Stimulated activated CD4-positive, alpha-beta T cell treated with anti-CD3 and anti-CD28 coated beads, Interleukin-15, amount 100 ng/mL, for 1 hour (primary cell): ENCODE measurements at regions not wholly inside any gene's neighbourhood (a gene's known extent, or its start where the extent isn't known, plus 50 kb on each side); places are given as distances from the start of the nearest gene placed in this dataset.
"Not testable (repeated sequence)": the region's sequence is repeated elsewhere in the genome, so short reads cannot be mapped to it uniquely, and the experiment has no call there.

ENCODE experiments used
- DNase-seq, 2 donors: peaks; one replicate each; pipeline ENCODE4 v3.0.0-alpha.2; 2020; ENCODE audit warnings: low read depth in 1 of 2, low spot score in 1 of 2

DNA sequence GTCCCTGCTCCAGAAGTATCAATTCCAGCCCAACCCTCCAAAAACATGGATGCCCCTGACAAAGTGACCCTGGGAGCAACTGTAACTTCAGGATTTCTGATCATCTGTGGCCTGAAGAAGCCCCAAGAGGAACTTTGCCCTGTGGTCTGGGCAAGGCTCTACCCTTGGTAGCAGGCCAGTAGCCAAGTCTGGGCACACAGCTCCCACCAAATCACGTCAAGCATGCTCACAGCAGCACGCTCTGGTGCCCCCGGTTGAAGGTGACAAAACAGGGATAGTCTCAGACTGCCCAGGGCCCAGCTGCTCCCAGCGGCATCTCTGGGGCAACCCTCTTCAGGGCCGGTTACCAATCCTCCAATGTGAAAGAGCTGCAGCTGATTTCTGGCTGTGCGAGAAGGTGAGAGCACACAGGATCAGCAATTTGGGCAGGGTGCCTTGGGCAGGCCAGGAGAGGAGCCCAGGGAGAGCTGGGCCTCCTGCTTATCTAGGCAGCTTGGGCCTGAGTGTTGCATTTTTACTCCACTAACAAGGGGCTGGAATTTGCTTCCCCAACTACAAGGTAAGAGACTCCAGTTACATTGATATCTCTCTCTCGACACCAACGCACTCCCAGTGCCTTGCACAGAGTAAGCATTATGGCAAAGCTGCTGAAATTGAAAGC, 418.1 kb downstream of the BCOR start:
- no peak for DNase-seq

DNA sequence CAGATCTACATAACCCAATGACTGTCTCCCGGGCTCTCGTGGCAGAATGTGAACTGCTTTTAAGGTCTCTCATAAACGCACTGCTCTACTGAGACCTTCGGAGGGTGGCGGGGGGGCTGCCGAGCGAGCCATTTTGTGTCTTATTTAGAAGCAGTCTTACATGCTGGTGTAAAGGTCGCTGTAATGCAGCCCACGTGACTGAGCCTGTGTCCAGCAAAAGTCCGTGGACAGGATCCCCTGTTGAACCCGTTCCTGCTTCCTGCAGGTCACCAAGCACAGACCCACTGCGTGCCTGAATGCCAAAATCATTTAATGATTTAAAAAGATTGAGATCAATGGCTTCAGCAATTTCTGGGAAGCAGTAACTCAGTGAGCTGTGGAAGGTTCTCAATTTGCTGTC, 415.9 kb downstream of the BCOR start:
- no peak for DNase-seq

DNA sequence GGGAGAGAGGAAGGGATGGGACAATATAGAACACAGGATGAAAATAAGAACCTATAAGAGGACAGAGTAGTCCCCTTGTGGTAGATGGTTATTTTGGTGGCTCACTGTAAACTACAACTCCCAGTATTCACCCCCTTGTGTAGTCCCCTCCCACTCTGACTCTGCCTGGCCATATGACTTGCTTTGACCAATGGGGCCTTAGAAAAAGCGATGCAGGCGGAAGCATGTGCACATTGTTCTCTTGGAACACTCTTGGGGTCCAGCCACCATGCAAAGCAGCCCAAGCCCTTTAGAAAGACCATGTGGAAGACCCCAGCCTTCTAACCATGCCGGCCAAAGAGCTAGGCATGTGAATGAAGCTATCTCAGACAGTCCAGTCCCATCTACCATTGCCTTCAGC, 415.0 kb downstream of the BCOR start:
- no peak for DNase-seq

DNA sequence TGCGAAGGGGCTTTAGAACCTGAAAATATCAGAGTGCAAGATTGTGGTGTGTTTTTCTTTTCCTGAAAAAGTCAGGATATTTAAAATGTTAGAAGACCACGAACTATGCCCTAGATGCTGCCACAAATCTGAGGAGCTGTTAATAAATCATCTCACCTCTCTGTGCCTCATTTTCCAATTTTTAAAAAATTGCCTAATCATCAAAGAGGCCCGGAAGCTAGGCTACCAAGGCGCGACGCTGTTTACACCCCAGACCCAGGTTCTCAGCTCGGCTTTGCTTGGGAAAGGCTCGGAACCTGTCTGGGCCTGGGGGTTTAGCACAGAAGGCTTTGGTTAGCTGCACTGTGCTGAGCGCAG, 409.6 kb downstream of the BCOR start:
- no peak for DNase-seq

DNA sequence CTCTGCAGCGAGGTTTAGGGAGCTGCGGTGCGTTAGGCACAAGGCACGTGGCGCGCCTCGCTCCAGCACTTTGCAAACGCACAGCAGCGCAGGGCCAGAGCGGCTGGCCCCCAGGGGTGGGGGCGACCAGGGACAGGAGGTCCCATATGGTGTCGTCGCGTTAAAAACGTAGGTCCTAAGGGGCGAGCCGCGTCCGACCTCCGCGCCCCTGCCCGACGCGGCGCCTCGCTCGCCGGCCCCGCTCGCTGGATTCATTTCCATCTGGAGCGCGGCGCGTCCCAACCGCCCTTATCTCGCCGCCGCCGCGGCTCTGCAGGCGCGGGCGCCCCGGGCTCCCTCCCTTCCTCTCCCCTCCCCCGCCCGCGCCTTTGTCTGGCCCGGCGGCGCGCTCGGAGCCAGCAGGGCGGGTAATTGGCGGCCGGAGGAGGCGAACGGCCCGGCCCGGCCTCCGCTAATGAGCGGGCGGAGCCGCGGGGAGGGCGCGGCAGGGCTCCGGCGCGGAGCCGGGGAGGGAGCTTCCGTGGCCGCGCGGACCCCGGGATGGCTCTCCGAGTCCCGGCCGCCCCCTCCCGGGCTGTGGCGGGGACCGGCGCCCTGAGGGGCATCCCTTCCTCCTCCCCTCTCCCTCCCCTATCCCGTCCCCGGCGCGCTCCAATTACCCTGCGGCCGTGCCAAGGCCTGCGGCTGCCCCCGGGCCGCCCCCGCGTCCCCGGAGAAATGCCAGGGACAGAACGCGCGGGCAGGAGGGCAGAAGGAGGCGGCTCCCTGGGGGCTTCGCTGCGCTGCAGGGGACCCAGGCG, 409.0 kb downstream of the BCOR start:
- peak in 1 of 2 donors; percentile 20 for DNase-seq

DNA sequence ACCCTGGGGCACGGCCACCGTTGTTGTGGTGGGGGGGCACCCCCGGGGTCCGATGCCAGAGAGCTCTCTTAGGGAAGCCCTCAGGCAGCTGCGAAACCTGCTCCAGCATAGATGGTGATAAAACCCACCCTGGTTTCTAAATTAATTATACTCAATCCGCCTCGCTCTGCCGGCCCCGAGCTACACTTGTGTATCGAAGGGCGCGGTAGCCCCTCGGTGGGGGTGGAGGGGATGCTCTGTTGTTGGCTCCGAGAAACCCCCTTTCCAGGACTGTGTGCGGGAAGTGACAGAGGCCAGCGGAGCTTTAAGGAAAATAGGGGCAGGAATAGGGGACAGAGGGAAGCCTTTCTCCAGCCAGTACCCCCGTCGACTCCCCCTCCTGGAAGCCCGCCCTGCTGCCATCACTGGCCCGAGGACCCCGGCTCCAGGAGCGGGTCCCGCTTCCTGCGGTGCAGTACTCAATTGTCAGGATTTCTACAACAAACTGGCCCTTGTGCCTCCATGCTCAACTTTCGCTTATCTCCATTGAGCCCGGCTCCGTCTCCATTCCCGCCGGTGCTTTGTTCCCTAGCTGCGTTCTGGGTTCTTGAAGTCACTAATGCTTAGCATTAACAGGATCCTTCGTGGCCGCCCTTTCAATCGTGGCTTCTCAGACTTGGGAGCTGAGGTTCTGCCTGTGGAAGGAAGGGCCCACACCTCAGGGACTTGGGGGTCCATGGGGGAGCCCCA, 408.2 kb downstream of the BCOR start:
- no peak for DNase-seq

DNA sequence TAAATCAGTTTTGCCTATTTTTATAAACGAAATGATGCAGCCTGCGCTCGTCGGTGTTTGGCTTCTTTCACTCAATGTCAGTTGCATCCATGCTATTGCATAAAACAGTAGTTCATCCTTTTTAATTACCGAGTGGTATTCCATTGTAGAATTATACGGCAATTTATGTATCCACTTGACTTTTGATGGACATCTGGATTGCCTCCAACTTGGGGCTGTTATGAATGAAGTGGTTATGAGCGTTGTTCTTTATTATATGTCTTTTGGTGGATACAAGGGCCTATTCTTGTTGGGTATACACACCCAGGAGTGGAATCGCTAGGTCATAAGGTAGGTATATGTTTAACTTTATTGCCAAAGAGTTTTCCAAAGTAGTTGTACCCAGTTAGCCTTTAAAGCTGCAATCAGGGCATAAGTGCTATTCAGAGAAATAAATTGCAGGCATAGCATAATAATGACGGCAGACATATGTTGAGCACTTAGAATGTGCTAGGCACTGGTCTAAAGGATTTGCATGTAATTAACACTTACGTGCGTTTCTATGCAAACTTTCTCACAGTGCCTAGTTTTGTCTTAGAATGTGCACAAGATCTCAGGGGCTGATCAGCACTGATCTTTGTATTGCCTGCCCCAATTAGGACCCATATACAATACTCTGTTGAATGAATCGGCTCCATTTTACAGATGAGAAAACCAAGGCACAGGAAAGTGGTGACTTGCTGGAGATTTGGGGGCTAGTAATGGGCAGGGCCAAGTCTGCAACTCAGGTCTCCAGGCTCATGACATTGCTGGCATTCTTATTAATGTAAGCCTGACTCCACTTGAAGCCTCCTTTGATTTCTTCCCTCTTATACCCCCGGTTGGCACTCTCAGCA, 407.0 kb downstream of the BCOR start:
- no peak for DNase-seq

DNA sequence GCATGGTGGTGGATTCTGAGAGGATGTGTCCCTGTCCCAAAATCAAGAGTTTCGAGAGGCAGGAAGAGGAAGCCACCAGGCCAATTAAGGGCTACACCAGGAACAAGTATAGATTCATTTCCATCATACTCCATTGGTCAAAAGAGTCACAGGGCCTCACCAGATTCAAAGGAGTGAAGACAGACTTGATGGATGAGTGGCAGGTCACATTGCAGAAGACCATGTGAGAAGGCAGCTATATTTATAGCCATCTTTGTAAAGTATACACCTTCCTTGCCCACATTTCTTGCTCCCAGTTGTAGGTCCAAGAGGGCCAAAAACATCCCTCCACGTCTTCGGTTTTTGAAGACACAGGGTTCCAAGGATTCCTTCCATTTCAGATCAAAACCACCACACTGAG, 406.0 kb downstream of the BCOR start:
- no peak for DNase-seq

DNA sequence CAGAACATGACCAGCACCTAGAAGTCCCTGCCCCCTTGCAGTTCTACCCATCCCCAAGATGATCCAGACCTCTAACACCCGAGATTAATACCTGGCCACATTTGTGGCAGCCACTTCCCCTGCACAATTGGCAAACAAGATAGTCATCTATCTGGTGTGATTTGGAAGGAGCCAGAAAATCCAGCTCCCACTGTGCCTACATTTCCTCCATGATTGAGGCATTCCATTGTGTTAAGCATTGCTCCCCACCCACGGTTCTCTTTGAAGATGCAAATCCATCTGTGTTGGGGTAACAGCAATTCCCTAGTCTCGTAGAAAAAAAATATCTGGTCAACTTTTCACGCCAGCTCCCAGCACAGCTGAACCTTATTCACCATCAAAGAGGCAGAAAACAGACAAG, 405.0 kb downstream of the BCOR start:
- no peak for DNase-seq

DNA sequence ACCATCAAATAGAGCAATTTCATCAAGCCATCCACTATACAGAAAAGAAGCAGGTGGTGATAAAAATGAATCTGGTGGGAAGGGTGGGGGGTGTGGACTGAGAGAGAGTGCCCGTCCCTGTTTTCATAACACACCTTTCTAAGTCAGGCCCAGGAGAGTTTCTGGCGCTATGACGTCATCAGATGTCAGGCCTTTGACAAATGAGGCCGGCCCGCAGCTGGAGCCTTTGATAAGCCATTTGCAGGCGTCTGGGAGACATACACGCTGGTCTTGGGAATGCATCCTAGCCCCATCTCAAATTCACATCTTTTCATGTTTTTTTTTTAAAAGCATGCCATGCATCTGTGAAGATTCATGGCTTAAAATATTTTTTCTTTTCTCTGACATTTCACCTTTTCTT, 404.5 kb downstream of the BCOR start:
- no peak for DNase-seq

DNA sequence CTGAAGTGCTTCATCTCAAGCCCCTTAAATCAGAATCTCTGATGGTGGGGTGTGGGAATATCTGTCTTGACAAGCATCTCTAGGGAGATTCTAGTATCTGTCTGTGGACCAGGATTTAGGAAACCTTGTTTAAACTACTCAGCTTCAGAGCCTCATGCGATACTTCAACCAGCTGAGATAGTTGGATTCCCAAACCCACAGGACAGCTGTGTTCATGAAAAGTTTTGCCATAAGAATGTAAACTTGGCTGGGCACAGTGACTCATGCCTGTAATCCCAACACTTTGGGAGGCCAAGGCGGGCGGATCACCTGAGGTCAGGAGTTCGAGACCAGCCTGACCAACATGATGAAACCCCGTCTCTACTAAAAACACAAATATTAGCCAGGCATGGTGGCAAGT, 395.1 kb downstream of the BCOR start:
- not testable (repeated sequence) for DNase-seq

DNA sequence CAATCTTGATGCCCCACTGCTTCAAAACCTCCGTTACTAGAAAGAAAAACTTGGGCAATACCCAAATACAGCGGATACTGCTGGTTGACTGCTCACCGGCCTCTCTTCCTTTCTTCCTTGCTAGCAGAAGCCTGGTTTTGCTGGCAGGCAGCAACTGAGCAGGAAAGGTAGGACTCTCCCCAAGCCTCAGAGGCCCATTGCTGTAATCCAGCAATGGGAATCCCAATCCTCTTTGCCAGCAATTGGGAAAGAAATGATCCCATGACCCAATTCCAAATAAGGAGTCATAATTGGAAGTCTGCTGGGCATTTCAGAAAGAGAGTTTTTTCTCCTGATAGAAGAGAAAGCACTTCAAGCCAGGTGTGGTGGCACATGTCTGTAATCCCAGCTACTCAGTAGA, 394.5 kb downstream of the BCOR start:
- DNase-seq, result no peak

DNA sequence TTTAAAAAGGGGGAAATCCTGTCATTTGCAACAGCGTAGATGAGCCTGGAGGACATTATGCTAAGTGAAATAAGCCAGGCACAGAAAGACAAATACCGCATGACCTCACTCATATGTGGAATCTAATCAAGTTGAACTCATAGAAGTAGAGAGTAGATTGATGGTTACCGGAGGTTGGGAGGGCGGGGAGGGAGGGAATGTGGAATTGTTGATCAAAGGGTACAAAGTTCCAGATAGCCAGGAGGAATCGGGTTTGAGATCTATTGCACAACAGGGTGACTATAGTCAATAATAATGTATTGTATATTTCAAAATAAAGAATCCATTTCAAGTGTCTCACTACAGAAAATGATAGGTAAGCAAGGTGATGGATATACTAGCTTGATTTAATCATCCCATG, 393.2 kb downstream of the BCOR start:
- no peak for DNase-seq

DNA sequence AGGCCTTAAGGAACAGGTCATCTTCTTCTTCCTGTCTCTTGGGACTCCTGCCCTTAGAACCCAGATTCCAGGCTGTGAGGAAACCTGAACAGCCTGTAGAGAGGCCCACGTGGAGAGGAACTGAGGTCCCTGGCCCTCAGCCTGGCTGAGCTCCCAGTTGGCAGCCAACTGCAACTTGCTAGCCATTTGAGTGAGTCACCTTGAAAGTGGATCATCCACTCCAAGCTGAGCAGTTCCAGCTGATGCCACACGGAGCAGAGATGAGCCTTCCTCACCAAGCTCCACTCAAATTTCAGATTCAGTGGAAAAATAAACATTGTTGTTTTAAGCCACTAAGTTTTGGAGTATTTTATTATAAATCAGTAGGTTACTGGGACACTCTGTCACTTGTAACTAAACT, 392.5 kb downstream of the BCOR start:
- no peak for DNase-seq

DNA sequence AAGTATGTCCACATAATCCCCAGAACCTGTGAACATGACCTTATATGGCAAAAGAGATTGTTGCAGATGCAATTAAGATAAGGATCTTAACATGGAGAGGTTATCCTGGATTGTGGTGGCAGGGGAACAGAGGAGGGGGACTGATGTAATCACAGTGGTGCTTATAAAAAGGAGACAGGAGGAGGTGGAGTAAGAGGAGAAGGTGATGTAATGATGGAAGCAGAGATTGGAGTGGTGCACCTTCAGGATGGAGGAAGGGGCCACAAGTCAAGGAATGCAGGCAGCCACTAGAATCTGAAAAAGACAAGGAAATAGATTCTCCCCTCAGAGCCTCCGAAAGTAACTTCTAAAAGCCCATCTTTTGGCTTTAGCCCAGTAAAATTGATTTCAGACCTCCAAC, 388.4 kb downstream of the BCOR start:
- DNase-seq, result no peak

DNA sequence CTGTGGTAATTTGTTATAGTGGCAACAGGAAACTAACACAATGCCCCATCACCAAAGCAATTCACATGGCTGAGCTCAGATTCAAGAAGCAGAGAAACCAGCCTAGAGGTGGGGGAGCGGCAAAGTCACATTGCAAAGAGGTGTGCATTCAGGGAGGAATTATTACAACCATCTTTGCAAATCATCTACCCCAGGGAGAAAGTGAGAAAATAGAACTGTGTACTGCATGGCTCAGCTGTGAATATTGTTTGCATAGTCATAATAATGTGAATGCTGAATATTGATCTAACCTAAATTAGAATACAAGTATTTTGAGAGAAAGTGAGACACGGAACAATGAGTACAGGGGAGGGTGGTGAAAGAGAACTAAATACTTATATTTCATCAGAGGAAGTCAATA, 387.9 kb downstream of the BCOR start:
- DNase-seq, result no peak

DNA sequence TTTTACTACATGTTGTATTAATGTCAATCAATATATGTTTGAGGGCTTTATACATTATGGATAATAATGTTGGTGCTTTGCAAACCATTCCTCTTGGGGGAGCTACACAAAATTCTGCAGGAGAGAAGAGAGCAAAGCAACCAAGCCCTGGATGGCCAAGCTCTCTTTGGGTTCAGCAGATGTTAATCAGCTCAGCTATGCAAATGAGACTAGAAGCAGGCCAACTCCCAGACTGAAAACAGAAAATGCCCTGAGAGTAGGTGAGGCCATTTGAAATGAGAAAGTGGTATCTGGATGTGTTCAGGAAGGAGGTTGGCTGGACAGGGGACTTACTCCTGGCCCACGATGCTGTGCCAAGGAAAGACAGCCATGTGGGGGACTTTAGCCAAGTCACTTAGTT, 387.0 kb downstream of the BCOR start:
- no peak for DNase-seq

DNA sequence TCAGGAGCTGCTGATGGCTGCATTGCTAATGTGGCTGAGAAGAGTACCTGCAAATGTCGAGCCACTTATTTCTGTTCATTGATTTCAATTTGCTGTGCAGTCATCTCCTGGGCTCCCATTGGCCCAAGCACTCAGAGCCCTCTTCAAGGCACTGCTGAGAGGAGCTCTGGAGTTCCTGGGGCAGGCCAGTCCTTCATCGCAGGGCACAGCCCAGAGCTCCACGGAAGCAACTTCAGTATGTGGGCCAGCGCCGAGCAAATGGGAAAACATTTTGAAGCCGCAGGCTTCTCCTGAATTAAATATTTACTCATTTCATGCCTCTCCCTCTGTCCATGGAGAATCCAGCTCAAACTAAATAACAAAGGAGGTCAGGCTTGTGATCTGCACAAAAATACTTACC, 383.3 kb downstream of the BCOR start:
- DNase-seq, result no peak

DNA sequence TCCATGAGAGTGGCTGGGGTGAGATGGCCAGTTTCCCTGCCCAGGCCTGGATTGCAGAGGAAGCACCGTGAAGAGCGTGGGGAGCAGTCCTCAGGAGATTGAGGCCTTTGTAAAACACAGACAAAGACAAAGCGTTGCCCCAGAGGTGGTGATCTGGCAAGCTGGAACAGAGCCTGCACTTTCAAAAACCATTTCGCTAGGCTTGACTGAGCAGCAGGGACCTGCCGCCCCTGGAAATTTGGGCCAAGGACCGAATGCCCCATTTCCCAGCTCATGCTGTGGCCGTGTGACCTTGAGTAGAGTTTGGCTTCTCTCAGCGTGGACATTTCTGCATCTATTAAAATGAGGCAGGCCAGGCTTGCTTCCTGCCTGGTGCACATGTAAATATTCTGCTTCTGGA, 381.4 kb downstream of the BCOR start:
- DNase-seq, result no peak

DNA sequence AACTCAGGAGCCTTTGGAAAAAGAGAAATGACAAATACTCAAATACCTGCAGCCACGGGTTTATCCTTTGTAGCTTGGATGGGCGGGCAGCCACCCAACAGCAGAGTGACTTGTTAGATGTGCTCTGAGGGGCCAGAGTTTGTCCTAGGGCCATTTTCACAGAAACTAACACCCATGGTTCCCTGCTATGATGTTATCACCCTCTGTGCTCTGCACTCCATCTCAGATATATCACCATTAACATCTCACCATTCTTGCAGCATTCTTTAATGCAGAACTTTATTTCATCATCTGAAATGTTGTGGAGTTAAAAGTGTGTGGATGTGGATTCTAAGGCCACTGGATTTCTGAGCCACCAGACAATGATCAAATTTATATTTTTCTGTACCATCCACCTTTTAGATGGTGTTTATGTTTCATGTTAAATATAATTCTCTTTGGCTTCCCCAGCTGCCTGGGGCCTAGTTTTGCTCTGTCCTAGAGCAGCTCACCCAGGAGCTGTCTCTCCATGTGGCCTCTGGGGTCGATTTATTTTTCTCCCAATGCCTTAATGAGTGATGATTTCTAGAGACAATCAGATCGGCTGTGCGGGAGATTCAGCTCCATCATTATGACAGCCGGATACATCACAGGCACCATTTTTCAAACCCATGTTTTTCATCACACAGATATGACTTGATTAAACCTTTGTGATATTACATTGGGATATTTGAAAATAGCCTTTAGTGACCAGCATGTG, 380.8 kb downstream of the BCOR start:
- DNase-seq, result no peak

DNA sequence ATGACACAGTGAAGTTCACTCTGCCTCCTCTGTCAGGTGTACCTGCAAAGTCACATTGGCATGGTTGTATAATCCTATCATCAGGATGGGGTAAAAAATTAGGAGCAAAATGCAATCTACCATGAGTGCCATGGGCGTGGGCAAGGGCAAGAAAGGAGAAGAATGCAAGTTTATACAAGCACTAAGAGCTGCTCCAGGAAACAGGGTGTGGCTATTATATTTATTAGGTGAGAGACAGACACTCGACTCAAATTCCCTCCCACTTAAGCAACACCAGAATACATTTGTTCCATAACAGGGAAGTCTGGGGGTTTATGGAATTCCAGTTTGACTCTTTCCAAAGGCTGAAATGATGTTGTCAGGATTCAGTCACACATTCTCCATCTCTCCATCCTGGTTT, 378.8 kb downstream of the BCOR start:
- no peak for DNase-seq
